ENCODE measurements at regions not wholly inside any gene's neighbourhood (a gene's known extent, or its start where the extent isn't known, plus 50 kb on each side); places are given as distances from the start of the nearest gene placed in this dataset.

- TF ChIP-seq EP300 (IDR thresholded peaks at IDR 0.05) (no peak), POLR2A (IDR thresholded peaks at IDR 0.05) (no peak)
These were observed 95.1 kb upstream of the TMC3 start for GRCh38 chr15:81469154-81469553.
